Activated naive CD4-positive, alpha-beta T cell treated with anti-CD3 and anti-CD28 coated beads, Interleukin-2, amount 10 ng/mL, durations not matched to agents 7 days and 5 days (primary cell): ENCODE measurements at regions not wholly inside any gene's neighbourhood (a gene's known extent, or its start where the extent isn't known, plus 50 kb on each side); places are given as distances from the start of the nearest gene placed in this dataset.
"Not testable (repeated sequence)": the region's sequence is repeated elsewhere in the genome, so short reads cannot be mapped to it uniquely, and the experiment has no call there.

ENCODE experiments used
- CTCF ChIA-PET: fragments of 350-600 bp; sonication (Branson Sonifier 250); formaldehyde crosslinking; loops from one replicate; lab custom pipeline; 2021; ENCODE audit warnings: antibody characterized with exemption; lab: Charles Lee
- DNase-seq: peaks from one replicate; pipeline ENCODE4 v3.0.0-alpha.2; 2020
- H3K27ac Mint-ChIP-seq: one replicate; pipeline ENCODE4 v1.8.0; 2021; ENCODE audit warnings: mild to moderate bottlenecking, moderate library complexity, mixed read lengths
- H3K27me3 Mint-ChIP-seq: one replicate; pipeline ENCODE4 v1.8.0; 2021; ENCODE audit warnings: mild to moderate bottlenecking, mixed read lengths
- H3K36me3 Mint-ChIP-seq: one replicate; pipeline ENCODE4 v1.8.0; 2021; ENCODE audit warnings: mixed read lengths
- H3K4me1 Mint-ChIP-seq: one replicate; pipeline ENCODE4 v1.8.0; 2021; ENCODE audit warnings: mixed read lengths
- H3K4me3 Mint-ChIP-seq: one replicate; pipeline ENCODE4 v1.8.0; 2021; ENCODE audit warnings: mild to moderate bottlenecking, moderate library complexity, mixed read lengths
- H3K9me3 Mint-ChIP-seq: one replicate; pipeline ENCODE4 v1.8.0; 2021; ENCODE audit warnings: mixed read lengths

DNA sequence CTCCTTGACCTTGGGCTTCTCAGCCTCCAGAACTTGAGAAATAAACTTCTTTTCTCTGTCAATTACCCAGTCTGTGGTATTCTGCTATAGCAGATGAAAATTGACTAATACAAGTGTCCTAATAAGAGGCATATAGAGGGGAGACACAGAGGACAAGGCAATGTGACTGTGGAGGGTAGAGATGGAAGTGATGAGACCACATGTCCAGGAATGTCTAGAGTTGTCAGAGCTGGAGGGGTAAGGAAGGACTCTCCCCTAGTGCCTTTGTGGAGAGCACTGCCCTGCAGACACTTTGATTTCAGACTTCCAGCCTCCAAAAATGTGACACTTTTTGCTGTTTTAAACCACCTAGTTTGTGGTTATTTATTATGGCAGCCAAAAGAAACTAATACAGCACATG, 74.4 kb downstream of the ACKR3 start:
- H3K27ac Mint-ChIP-seq = no peak overlapping the region
- no peaks in the 10 kb centered on the region for H3K4me1 Mint-ChIP-seq
- CTCF ChIA-PET = no interaction called here
- H3K36me3 Mint-ChIP-seq = no peaks in the 10 kb centered on the region
- H3K27me3 Mint-ChIP-seq = peaks cover 30% of the 10 kb centered on the region
- DNase-seq = no peak
- H3K9me3 Mint-ChIP-seq = peaks cover 7% of the 10 kb centered on the region
- no peak overlapping the region for H3K4me3 Mint-ChIP-seq

DNA sequence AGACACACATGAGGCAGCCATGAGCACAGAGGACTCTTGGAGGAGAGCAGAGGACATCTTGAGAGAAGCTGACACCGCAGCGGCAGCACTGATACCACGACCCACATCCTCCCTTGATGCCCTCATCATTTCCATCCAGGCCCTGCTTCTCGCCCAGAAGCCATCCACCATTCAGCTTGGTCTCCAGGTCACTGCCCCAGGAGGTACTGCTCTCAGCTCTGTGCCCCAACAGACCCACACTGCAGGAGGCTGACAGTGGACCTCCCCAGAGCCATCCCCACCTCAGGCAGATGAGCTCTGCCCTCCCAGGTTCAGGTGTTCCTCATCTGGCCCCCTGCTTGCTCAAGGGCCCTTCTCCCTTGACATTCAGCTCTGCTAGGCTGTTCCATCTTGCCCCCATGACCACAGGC, 74.9 kb downstream of the ACKR3 start:
- CTCF ChIA-PET = no interaction called here

DNA sequence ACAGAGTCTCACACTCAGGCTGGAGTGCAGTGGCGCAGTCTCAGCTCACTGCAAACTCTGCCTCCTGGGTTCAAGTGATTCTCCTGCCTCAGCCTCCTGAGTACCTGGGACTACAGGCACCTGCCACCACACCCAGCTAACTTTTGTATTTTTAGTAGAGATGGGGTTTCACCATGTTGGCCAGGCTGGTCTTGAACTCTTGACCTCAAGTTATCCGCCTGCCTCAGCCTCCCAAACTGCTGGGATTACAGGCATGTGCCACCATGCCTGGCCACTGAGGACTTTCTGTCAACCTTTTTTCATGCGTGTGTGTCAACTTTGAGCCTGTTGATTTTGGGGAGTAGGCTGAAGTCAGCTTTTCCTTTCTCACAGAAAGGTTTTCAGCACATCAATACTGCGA, 75.5 kb downstream of the ACKR3 start:
- CTCF ChIA-PET, H3K27ac Mint-ChIP-seq, H3K9me3 Mint-ChIP-seq, H3K4me1 Mint-ChIP-seq, DNase-seq, H3K36me3 Mint-ChIP-seq, H3K4me3 Mint-ChIP-seq: not testable (repeated sequence)
- H3K27me3 Mint-ChIP-seq = peaks cover 30% of the 10 kb centered on the region

More for the DNA sequence above, 74.9 kb downstream of the ACKR3 start:
- DNase-seq = no peak
- no peak overlapping the region for H3K27ac Mint-ChIP-seq
- H3K36me3 Mint-ChIP-seq = no peaks in the 10 kb centered on the region
- peaks cover 30% of the 10 kb centered on the region for H3K27me3 Mint-ChIP-seq
- H3K4me1 Mint-ChIP-seq = no peaks in the 10 kb centered on the region
- no peak overlapping the region for H3K4me3 Mint-ChIP-seq
- H3K9me3 Mint-ChIP-seq = peaks cover 7% of the 10 kb centered on the region

DNA sequence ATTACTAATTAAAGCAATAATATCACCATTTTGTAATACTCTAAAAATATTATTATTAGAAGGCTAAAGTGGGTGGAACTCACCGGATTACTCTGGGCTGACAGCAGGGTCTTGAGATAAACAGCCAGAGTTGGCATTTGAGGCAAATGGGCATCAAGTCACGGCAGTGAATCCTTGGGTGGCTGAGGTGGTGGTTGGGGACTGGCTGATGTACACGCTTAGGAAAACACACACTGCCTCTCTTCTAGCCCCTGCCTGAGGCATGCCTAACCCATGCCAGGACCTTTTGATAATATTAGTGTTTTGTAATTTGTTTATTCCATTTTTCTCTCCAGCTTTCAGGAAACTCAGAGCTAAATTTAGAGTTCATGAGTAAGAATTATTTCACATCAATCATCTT, 76.8 kb downstream of the ACKR3 start:
- H3K27me3 Mint-ChIP-seq = peaks cover 23% of the 10 kb centered on the region
- no peaks in the 10 kb centered on the region for H3K4me1 Mint-ChIP-seq
- H3K36me3 Mint-ChIP-seq = no peaks in the 10 kb centered on the region
- no peak overlapping the region for H3K4me3 Mint-ChIP-seq
- H3K27ac Mint-ChIP-seq = no peak overlapping the region
- DNase-seq = no peak
- peaks cover 4% of the 10 kb centered on the region for H3K9me3 Mint-ChIP-seq
- CTCF ChIA-PET = interaction anchor here (1.3 kb wide), 1 partner anchor 133 kb away, joined by 4 read pairs; no protein-coding TSS in a partner anchor

GRCh38 chr2:236646871-236647270, 77.2 kb downstream of the ACKR3 start:
- peaks cover 23% of the 10 kb centered on the region for H3K27me3 Mint-ChIP-seq
- CTCF ChIA-PET = interaction anchor here (1.3 kb wide), 1 partner anchor 134 kb away, joined by 4 read pairs; no protein-coding TSS in a partner anchor
- no peaks in the 10 kb centered on the region for H3K4me1 Mint-ChIP-seq
- no peak for DNase-seq
- no peak overlapping the region for H3K27ac Mint-ChIP-seq
- no peak overlapping the region for H3K4me3 Mint-ChIP-seq
- peaks cover under 1% of the 10 kb centered on the region for H3K9me3 Mint-ChIP-seq
- no peaks in the 10 kb centered on the region for H3K36me3 Mint-ChIP-seq

DNA sequence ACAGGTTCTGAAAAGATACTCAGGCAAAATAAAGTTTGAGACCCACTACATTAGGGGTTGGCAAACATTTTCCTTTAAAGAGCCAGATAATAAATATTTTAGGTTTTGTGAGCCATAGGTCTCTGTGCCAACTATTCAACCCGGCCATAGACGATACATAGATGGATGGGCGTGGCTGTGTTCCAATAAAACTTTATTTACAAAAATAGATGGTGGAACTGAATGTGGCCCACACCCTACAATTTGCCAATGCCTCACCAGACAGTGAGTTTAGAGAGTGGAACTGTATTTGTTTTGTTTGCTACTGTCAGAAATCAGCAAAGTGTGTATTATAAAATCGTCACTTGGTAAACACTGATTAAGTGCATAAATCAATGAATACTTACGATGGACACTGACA, 78.0 kb downstream of the ACKR3 start:
- Mint-ChIP-seq H3K4me1 (no peaks in the 10 kb centered on the region), H3K27me3 (peaks cover 19% of the 10 kb centered on the region), H3K36me3 (no peaks in the 10 kb centered on the region), H3K27ac (no peak overlapping the region), H3K9me3 (no peaks in the 10 kb centered on the region), H3K4me3 (no peak overlapping the region)
- no peak for DNase-seq
- CTCF ChIA-PET = no interaction called here

GRCh38 chr2:236653863-236654262, 84.2 kb downstream of the ACKR3 start:
- H3K27me3 Mint-ChIP-seq = peaks cover 8% of the 10 kb centered on the region

GRCh38 chr2:236654496-236654895, 84.9 kb downstream of the ACKR3 start:
- Mint-ChIP-seq H3K36me3 (no peaks in the 10 kb centered on the region), H3K4me1 (no peaks in the 10 kb centered on the region), H3K27ac (no peak overlapping the region), H3K9me3 (no peaks in the 10 kb centered on the region), H3K27me3 (peaks cover 15% of the 10 kb centered on the region), H3K4me3 (no peak overlapping the region)
- CTCF ChIA-PET = no interaction called here
- DNase-seq = no peak

More at GRCh38 chr2:236653863-236654262, 84.2 kb downstream of the ACKR3 start:
- H3K4me3 Mint-ChIP-seq = no peak overlapping the region
- CTCF ChIA-PET = no interaction called here
- DNase-seq = no peak
- no peaks in the 10 kb centered on the region for H3K9me3 Mint-ChIP-seq
- no peaks in the 10 kb centered on the region for H3K4me1 Mint-ChIP-seq
- no peaks in the 10 kb centered on the region for H3K36me3 Mint-ChIP-seq
- no peak overlapping the region for H3K27ac Mint-ChIP-seq

DNA sequence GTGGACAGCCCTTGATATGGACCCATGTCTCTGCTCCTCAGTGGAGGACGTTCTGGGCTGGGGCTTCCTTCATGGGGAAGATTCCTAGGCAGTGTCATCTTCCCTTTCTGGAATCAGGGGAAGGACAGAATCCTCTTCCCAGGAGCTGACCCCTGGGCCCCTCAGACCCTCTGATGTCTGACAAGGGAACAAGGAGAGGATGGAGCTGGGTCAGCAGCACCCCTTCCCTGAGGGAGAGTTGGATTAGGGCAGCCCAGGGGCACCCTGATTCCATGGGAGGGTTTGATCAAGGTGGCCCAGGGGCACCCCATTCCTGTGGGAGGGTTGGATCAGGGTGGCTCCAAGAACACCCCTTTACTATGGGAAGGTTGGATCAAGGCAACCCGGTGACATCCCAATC, 86.5 kb downstream of the ACKR3 start:
- DNase-seq = no peak
- no peaks in the 10 kb centered on the region for H3K4me1 Mint-ChIP-seq
- no peak overlapping the region for H3K4me3 Mint-ChIP-seq
- peaks cover 22% of the 10 kb centered on the region for H3K27me3 Mint-ChIP-seq
- H3K9me3 Mint-ChIP-seq = no peaks in the 10 kb centered on the region
- H3K36me3 Mint-ChIP-seq = no peaks in the 10 kb centered on the region
- CTCF ChIA-PET = no interaction called here
- no peak overlapping the region for H3K27ac Mint-ChIP-seq

DNA sequence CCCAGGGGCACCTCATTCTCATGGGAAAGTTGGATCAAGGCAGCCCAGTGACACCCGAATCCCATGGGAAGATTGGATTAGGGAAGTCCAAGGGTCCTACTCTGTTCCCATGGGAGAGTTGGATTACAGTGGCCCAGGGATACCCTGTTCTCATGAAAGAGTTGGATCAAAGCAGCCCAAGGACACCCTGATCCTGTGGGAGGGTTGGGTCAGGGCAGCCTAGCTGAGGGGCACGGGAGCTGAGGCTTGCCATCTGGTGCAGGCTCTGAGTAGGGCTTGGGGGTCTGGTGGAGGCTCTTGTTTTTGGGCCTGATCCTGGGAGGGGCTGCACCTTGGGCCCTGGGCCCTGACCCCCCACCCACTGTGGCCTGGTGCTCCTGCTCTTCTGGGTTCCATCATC, 87.1 kb downstream of the ACKR3 start:
- no peak overlapping the region for H3K27ac Mint-ChIP-seq
- no peaks in the 10 kb centered on the region for H3K9me3 Mint-ChIP-seq
- peaks cover 27% of the 10 kb centered on the region for H3K27me3 Mint-ChIP-seq
- CTCF ChIA-PET = no interaction called here
- H3K4me1 Mint-ChIP-seq = no peaks in the 10 kb centered on the region
- no peak overlapping the region for H3K4me3 Mint-ChIP-seq
- no peaks in the 10 kb centered on the region for H3K36me3 Mint-ChIP-seq
- no peak for DNase-seq

- Mint-ChIP-seq H3K27me3 (peaks cover 27% of the 10 kb centered on the region), H3K9me3 (no peaks in the 10 kb centered on the region), H3K4me1 (no peaks in the 10 kb centered on the region), H3K27ac (no peak overlapping the region), H3K36me3 (no peaks in the 10 kb centered on the region), H3K4me3 (no peak overlapping the region)
- no peak for DNase-seq
- CTCF ChIA-PET = no interaction called here
Measured at GRCh38 chr2:236657215-236657614, 87.6 kb downstream of the ACKR3 start.

- CTCF ChIA-PET = no interaction called here
- Mint-ChIP-seq H3K27me3 (peaks cover 33% of the 10 kb centered on the region), H3K9me3 (no peaks in the 10 kb centered on the region), H3K27ac (no peak overlapping the region), H3K36me3 (no peaks in the 10 kb centered on the region), H3K4me1 (no peaks in the 10 kb centered on the region), H3K4me3 (no peak overlapping the region)
- no peak for DNase-seq
Measured at GRCh38 chr2:236657801-236658200, 88.2 kb downstream of the ACKR3 start.

DNA sequence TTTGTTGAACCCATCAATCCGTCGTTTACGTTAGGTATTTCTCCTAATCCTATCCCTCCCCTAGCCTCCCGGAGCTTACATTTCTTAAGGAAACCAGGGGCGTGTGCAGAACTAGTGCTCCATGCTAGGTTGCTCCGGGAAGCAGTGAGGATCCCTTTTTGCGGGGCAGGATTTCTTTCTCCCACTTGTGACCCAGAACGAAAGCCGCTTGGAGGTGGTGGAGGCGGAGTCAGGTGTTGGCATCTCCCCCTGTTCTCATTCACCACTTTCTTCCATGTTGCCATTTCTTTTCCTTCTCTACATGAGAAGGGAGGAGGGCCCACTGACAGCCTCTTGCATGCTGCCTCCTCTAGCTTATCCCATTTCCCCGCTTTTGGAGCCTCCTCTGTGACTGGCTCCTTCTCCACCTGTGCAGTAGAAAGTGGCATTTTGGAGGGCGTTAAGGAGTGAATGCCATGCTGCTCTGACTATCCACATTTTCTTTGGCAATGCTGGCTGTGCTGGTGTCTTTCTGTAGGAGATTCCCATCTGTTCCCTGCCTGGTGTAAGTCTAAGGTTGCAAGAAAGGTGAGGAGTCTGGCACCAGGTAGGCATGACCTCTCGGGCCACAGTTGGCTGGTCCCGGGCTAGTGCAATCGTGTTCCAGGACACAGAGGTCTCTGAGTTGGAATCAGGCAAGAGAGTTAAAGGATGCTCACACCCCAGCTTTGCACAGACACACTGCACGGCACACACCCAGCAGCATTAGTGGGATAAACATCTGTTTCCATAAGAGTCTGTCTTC, 89.5 kb downstream of the ACKR3 start:
- no peak for DNase-seq
- Mint-ChIP-seq H3K4me1 (no peaks in the 10 kb centered on the region), H3K4me3 (no peak overlapping the region), H3K36me3 (no peaks in the 10 kb centered on the region), H3K9me3 (no peaks in the 10 kb centered on the region), H3K27ac (no peak overlapping the region), H3K27me3 (peaks cover 33% of the 10 kb centered on the region)
- CTCF ChIA-PET = no interaction called here

DNA sequence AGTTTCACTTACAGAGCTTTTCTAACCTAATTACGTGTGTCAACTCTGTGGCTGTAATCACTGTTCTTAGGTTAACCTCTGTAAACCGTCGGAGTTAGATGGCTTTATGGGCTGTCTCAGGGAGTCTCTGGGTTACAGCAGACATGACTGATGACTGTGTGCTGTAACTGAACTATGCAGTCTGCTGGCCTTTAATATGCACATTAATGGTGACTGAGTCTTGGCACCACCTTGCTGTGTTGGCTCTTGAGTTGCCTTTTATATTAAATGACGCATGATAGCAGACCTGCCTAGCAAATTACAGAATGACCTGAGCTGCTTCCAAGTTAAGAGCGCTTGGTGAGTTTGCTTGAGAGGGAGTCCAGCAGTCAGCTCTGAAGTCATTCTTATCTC, 90.1 kb downstream of the ACKR3 start:
- Mint-ChIP-seq H3K27me3 (peaks cover 33% of the 10 kb centered on the region), H3K36me3 (no peaks in the 10 kb centered on the region)
- CTCF ChIA-PET = no interaction called here

DNA sequence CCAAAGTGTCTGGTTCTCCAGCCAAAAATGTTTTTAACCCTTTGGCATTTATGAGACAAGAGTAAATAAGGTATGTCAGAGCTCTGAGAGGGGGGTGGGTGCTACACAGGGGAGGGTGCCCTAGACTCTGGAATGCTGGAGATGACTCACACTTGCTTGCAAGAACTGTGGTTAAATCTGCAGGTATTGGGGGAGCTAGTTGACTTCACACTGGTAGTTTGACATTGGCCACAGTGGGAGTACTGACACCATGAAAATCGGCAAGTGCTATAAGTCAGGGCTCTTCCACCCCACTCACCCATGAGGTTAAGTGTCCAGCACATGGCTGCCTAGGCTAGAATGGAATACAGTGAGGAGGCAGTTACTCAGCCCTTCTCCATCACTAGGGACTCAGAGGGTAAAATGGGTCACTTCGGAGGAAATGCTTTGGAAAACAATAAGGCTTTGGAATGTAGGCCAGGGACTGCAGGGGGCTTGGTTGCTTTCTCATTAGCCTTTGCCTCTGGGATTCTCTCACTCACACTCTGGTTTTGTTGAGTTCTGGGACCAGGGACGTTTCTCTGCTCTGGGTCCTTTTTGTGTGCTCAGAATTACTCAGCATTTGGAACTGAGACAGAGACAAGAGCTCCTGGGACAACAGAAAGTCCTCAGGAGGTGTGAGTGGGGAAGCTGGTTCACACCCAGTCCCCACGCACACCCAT, 91.6 kb downstream of the ACKR3 start:
- Mint-ChIP-seq H3K4me3 (no peak overlapping the region), H3K36me3 (no peaks in the 10 kb centered on the region), H3K4me1 (no peaks in the 10 kb centered on the region), H3K9me3 (no peaks in the 10 kb centered on the region), H3K27ac (no peak overlapping the region), H3K27me3 (peaks cover 33% of the 10 kb centered on the region)
- DNase-seq = no peak
- CTCF ChIA-PET = no interaction called here

More for the DNA sequence above, 90.1 kb downstream of the ACKR3 start:
- H3K9me3 Mint-ChIP-seq = no peaks in the 10 kb centered on the region
- DNase-seq = no peak
- H3K27ac Mint-ChIP-seq = no peak overlapping the region
- H3K4me3 Mint-ChIP-seq = no peak overlapping the region
- no peaks in the 10 kb centered on the region for H3K4me1 Mint-ChIP-seq
